Loucy (cell line): ENCODE measurements at regions not wholly inside any gene's neighbourhood (a gene's known extent, or its start where the extent isn't known, plus 50 kb on each side); places are given as distances from the start of the nearest gene placed in this dataset.

ENCODE experiments used
- H2AFZ ChIP-seq: fragments of 200-600 bp; sonication (generic); 2 replicates; pipeline ENCODE4 v1.6.0; 2016; ENCODE audit warnings: antibody characterized with exemption, mild to moderate bottlenecking, low read length, moderate library complexity
- H3F3A ChIP-seq: fragments of 200-600 bp; 2 replicates; pipeline ENCODE4 v1.6.0; 2016; ENCODE audit warnings: antibody characterized with exemption, low read depth, mild to moderate bottlenecking
- H3K27me3 ChIP-seq: fragments of 200-600 bp; sonication (generic); 2 replicates; pipeline ENCODE4 v1.6.1; 2014; ENCODE audit warnings: low read length, mild to moderate bottlenecking; ENCODE audit not compliant: insufficient read depth, poor library complexity, severe bottlenecking
- H3K36me3 ChIP-seq: fragments of 200-600 bp; sonication (generic); 2 replicates; pipeline ENCODE4 v1.6.1; 2016; ENCODE audit warnings: low read length; ENCODE audit not compliant: insufficient read depth
- H3K4me1 ChIP-seq: fragments of 200-600 bp; sonication (generic); 2 replicates; pipeline ENCODE4 v1.5.1; 2014; ENCODE audit warnings: low read length, mild to moderate bottlenecking; ENCODE audit not compliant: insufficient read depth, poor library complexity, severe bottlenecking
- H3K4me2 ChIP-seq: fragments of 200-600 bp; sonication (generic); 2 replicates; pipeline ENCODE4 v1.6.0; 2014; ENCODE audit warnings: antibody characterized with exemption, low read length, low read depth, mild to moderate bottlenecking; ENCODE audit not compliant: poor library complexity, severe bottlenecking
- H3K4me3 ChIP-seq: fragments of 200-600 bp; sonication (generic); 2 replicates; pipeline ENCODE4 v1.5.1; 2014; ENCODE audit warnings: low read length, mild to moderate bottlenecking, mixed read lengths; ENCODE audit not compliant: poor library complexity, severe bottlenecking
- H3K79me2 ChIP-seq: fragments of 200-600 bp; sonication (generic); 2 replicates; pipeline ENCODE4 v1.6.1; 2014; ENCODE audit warnings: low read length; ENCODE audit not compliant: insufficient read depth
- H3K9ac ChIP-seq: fragments of 200-600 bp; sonication (generic); 2 replicates; pipeline ENCODE4 v1.6.0; 2014; ENCODE audit warnings: mild to moderate bottlenecking, low read depth, low read length, moderate library complexity; ENCODE audit not compliant: poor library complexity, severe bottlenecking
- H3K9me2 ChIP-seq: fragments of 200-600 bp; sonication (generic); replicated peaks from 2 replicates; pipeline ENCODE4 v1.6.1; 2016; ENCODE audit warnings: low read depth, low read length, mixed read lengths
- H3K9me3 ChIP-seq: fragments of 200-600 bp; sonication (generic); 2 replicates; pipeline ENCODE4 v1.6.1; 2014; ENCODE audit warnings: mild to moderate bottlenecking, antibody characterized with exemption, low read length, low read depth; ENCODE audit not compliant: insufficient read depth
- H4K20me1 ChIP-seq: fragments of 200-600 bp; sonication (generic); 2 replicates; pipeline ENCODE4 v1.6.0; 2014; ENCODE audit warnings: antibody characterized with exemption, low read length, mild to moderate bottlenecking; ENCODE audit not compliant: insufficient read depth, poor library complexity, severe bottlenecking
- CTCF ChIP-seq: fragments of 200-600 bp; sonication (generic); conservative IDR thresholded peaks from 2 replicates; pipeline ENCODE4 v1.5.1; 2014; ENCODE audit warnings: mild to moderate bottlenecking, antibody characterized with exemption, low read length
- EZH2phosphoT487 ChIP-seq: fragments of 200-600 bp; IDR thresholded peaks from 2 replicates; pipeline ENCODE4 v1.6.1; 2018; ENCODE audit warnings: antibody characterized with exemption, mild to moderate bottlenecking, moderate library complexity, borderline replicate concordance

GRCh38 chr18:51519571-51519970 is 322.1 kb upstream of the MEX3C start:
- Histone ChIP-seq H3K36me3 (no peaks in the 10 kb centered on the region), H3K9ac (no peak overlapping the region), H3K4me2 (no peak overlapping the region), H3K9me2 (no peaks in the 10 kb centered on the region), H3K27me3 (no peaks in the 10 kb centered on the region), H3K79me2 (no peaks in the 10 kb centered on the region), H3F3A (no peaks in the 10 kb centered on the region), H2AFZ (no peak overlapping the region), H3K9me3 (no peaks in the 10 kb centered on the region), H4K20me1 (no peaks in the 10 kb centered on the region), H3K4me3 (no peak overlapping the region), H3K4me1 (no peaks in the 10 kb centered on the region)
- no peak for TF ChIP-seq EZH2phosphoT487
- no peak for TF ChIP-seq CTCF

GRCh38 chr18:51520676-51521180 is 323.2 kb upstream of the MEX3C start:
- TF ChIP-seq CTCF (no peak), EZH2phosphoT487 (no peak)
- Histone ChIP-seq H3K9me2 (no peaks in the 10 kb centered on the region), H3K4me1 (no peaks in the 10 kb centered on the region)

GRCh38 chr18:51522338-51522737 is 324.9 kb upstream of the MEX3C start:
- H3K36me3 ChIP-seq: no peaks in the 10 kb centered on the region
- no peak overlapping the region for H3K4me2 ChIP-seq
- H3F3A ChIP-seq: no peaks in the 10 kb centered on the region
- no peak for TF ChIP-seq CTCF
- no peak for TF ChIP-seq EZH2phosphoT487
- no peaks in the 10 kb centered on the region for H3K9me2 ChIP-seq
- no peaks in the 10 kb centered on the region for H3K9me3 ChIP-seq
- no peak overlapping the region for H3K9ac ChIP-seq
- H3K79me2 ChIP-seq: no peaks in the 10 kb centered on the region
- no peaks in the 10 kb centered on the region for H4K20me1 ChIP-seq
- H3K4me1 ChIP-seq: no peaks in the 10 kb centered on the region
- no peak overlapping the region for H3K4me3 ChIP-seq
- H2AFZ ChIP-seq: no peak overlapping the region
- no peaks in the 10 kb centered on the region for H3K27me3 ChIP-seq

More at GRCh38 chr18:51520676-51521180, 323.2 kb upstream of the MEX3C start:
- Histone ChIP-seq H3K9ac (no peak overlapping the region), H3K79me2 (no peaks in the 10 kb centered on the region), H3K9me3 (no peaks in the 10 kb centered on the region), H4K20me1 (no peaks in the 10 kb centered on the region), H3K4me3 (no peak overlapping the region), H3K36me3 (no peaks in the 10 kb centered on the region), H3K27me3 (no peaks in the 10 kb centered on the region), H2AFZ (no peak overlapping the region), H3K4me2 (no peak overlapping the region), H3F3A (no peaks in the 10 kb centered on the region)
